Embryonic facial prominence (tissue), 1 donor: ENCODE measurements at regions not wholly inside any gene's neighbourhood (a gene's known extent, or its start where the extent isn't known, plus 50 kb on each side); places are given as distances from the start of the nearest gene placed in this dataset.

Experiments
- DNase-seq: peaks from one replicate; pipeline ENCODE4 v3.0.0-alpha.2; 2016; ENCODE audit errors: extremely low spot score

DNA sequence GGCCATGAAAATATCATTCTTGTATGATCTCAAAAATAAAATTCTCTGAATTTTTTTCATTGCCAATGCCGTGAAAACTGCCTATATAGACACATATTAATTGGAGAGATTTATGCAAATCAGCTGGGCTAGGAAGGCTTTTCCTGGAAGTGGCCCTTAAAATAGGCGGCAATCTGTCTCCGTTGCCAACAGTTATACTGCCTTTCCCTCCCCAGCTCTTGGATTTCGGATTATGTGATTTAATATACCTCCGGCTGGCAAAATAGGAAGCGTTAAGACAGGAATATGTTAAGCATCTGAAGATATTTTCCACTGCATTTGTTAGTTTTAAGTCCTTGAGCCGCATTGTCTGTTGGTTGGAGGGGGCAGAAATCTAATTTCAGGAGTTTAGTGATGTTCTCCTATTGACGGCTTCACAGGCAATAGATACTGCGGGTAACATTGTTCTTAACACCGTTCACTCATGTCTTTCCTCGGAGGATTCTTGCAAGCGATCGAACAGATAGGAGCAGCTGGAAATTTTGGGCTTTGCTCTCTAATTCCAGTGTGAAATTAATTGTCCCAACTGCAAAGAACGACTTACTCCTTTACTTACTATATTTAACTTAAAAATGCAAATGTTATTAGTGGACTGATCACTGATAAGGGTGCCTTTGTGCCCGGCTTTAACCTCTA is 113.3 kb downstream of the LINC00237 start:
- no peak for DNase-seq

DNA sequence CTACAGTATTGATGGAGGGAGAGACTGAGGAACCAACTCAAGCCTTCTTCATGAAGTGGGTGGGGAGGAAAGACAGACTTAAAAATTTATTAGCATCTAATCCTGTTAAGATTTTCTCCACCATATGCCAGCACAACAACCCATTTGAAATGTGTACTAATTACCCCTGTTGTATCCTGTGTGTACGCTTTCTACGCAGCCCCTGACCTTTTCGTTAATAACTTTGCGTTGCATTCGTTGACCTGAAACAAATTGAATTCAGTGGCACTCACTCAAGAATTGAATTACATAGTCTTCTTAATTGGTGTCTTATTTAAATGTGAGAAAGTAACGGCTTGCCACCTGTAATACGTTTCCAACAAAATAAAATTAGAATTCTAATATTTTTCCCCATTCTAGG is 113.9 kb downstream of the LINC00237 start:
- DNase-seq: no peak

DNA sequence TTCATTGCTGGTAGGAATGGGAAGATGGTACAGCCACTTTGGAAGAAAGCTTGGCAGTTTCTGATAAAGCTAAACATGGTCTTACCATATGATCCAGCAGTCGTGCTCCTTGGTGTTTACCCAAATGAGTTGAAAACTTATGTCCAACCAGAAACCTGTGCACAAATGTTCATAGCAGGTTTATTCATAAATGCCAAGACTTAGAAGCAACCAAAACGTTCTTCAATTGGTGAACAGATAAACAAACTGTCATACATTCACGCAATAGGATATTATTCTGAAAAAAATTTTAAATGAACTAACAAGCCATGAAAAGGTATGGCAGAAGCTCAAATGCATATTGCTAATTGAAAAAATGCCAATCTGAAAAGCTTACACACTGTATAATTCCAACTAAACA is 117.1 kb downstream of the LINC00237 start:
- no peak for DNase-seq

DNA sequence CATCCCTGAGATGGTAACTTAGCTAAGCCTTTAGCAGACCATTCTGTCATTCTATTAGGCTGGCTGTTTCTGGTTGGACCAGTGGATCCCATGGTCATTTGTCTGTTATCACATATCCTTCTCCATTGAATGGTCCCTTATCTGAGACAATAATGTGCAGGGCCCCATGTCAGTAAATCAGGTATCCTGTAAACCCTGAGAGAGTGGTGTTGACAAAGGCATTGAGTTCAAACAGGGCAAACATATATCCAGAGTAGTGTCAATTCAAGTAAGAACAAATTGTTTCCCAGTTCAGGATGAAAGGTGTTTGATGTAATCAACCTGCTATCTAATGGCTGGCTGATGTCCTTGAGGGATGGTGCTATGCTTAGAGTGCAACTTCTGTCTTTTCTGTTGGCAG is 126.2 kb downstream of the LINC00237 start:
- DNase-seq: no peak

DNA sequence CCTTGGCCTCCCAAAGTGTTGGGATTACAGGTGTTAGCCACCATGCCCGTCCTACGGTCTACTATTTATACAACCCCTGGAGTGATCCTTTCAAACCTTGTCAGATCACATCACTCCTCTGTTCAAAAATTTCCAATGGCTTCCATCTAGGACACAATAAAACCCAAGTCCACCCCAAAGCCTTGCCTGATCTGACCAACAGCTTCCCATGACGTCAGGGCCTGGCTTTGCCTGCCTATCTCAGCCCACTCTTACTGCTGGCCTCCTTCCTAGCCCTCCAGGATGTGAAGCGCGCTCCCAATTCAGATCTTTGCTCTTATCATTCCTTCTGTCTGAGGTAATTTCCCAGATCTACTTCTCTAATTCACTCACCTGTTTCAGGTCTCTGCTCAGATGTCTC is 128.4 kb downstream of the LINC00237 start:
- no peak for DNase-seq

DNA sequence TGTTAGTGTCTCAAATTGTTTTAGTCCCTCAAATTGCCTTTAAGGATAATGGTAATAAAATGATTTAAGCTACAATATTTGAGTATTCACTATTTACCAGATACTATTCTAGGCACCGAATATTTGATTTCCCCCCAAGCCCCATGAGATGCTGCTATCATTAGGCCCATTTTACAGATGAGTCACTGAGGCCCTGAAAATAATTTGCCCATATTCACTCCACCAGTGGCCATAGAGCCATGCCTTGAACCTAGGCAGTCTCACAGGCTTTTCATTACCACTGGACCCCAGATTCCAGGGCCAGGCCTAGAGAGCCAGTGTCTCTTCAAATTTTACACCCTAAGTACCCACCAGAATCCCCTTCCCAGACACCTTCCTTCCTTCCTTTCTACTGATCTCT is 133.7 kb downstream of the LINC00237 start:
- no peak for DNase-seq

DNA sequence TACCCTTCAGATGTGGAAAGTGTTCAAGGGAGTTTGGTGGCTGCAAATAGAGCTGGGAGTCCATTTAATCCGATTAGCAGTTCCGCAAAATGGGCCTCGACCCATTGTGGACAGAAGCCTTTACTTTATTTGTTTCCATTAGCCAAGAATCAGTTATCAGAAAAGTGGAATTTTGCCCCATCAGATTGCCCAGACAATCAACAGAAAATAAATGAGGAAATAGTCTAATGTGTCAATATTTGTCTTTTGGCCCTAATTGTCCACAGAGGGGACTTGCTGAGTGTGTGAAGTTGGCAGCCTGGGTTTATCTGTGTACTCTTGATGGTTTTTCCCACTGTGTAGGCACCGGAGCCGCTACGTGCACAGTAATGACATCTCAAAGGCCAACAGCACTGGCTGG is 134.3 kb downstream of the LINC00237 start:
- DNase-seq: no peak

DNA sequence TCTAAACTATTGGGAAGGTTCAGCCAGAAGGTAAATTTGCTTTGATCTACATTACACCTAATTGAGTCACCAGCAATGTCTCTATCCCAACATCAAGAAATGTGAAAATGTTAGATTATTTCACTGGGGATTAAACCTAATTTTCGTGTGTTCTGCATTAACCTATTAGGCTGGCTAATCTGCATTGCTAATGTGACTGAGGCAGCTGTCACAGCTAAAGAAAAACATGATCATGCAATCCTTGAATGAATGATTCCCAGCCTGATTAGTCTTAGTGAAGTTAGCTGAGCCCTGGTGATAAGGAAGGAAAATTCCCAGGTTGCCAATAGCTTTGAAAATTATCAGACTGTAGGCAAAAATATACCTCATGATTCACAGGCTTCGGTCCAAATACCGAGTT is 135.3 kb downstream of the LINC00237 start:
- no peak for DNase-seq

DNA sequence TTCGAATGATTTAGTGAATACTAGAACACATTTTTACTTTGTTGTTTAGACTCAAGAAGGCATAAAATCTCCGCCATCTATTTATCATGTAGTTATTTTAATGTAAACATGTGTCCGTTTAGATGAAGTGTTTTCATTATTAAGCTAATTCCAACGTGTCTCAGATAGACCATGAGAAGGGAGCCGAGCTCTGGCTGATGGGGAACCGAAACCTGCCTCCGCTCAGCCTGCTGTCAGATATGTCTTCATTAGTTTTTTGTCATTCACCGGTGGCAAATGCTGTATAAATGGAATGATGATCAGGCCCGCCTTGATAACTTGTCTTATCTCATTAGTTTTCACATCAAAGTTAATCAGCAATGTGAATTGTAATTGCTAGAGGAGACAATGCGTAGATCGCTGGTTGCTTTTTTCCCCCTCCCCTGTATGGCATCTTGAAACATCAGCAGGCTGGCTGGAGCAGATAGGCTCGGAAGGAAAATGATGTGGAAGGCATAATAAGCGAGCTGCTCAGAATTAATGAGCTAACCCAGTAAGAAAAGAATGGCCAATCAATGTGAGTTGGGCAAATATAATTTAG is 136.4 kb downstream of the LINC00237 start:
- no peak for DNase-seq

DNA sequence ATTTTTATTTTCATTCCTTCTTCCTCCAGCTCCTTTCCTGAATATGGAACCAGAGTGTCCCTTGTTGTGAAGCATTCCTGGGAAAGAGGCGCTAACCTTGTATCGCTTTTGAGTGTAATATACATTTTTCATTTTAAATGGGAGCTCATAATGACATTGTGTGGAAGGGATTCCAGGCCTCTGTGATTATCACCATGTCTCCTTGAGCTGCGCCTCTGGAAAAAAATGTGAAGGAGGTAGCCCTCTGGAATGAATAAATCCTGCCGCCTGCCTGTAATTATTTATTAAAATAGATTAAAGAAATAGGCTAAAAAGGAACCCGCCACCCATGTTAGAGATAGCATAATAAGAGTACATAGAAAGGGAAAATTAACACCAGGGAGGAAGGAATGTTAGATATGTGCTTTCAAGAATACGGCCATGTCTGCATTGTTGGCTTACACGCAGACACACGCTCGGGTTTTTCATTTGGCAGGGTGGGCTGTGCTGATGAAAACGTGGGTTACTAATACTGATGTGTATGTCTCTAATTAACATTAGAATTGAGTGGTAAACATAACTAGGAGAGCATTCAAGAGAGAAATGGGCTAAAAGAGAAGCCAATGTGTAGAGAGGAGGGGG is 138.5 kb downstream of the LINC00237 start:
- no peak for DNase-seq

DNA sequence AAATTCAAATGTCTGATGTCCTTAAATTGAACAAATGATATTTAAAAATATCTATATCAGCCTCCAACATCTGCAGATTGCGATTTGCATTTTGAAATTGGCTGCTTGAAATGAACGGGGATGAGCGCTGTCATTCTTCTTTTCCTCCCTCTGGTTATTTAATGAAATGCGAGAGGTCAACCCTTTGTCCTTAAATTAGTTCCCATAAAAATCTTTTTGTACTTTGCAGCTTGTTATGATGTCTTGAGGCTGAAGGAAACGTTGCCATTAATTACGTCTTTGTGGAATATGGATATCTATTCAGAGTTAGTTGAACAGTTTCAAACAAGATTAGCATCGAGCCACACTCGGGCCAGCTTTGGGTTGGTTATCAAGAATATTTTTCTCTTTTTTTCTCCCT is 140.0 kb downstream of the LINC00237 start:
- DNase-seq: no peak

DNA sequence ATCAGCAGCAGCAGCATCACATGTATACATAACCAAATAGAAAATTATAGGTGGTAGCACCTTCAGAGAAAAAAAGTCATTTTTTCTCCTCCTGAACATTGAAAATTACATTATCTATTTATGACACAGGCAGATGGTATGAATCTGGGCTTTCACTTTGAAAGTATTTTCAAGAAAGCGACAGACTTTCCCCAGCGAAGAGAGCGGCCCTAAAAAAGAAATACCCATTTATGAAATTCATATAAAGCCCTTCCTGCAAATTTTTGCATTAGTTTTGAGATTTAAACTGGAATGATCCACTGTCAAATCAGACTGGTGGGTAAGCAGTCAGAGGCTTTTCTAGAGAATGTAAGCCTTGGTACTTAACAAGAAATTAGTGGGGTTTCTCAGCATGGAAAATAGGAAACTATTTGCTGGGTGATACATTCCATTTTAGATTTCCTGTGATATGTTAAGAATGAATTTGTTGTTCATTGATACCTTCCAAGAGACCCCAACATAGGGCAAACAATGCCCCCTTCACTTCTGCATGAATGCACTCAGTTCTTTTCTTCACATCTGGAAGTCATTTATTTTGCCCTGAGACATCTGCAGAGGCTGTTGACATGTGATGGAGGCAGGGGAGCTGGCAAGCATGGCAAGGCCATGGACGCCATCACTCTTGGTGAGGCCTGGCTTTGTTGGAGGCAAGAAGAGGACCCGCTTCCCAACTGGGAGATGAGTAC is 147.0 kb downstream of the LINC00237 start:
- DNase-seq: no peak

DNA sequence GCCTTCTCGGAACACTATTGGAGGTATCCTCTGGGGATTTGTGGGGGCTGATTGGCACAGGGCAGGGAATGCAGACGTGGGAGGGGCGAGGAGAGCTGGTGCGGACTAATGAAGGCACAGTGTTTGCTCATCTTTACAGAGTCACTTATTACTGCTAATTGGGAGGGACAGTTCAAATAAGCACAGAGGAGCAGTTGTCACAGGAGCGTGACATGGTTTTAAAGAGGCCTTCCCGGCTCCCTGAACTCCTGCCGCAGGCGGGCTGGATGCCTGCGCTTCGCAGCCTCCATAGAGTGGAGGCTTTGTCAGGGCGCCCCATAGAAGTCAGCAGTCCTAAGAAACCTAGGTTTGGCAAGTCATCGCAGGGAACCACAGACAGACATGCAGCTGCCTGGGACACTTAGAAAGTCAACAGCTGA is 149.6 kb downstream of the LINC00237 start:
- DNase-seq: no peak

DNA sequence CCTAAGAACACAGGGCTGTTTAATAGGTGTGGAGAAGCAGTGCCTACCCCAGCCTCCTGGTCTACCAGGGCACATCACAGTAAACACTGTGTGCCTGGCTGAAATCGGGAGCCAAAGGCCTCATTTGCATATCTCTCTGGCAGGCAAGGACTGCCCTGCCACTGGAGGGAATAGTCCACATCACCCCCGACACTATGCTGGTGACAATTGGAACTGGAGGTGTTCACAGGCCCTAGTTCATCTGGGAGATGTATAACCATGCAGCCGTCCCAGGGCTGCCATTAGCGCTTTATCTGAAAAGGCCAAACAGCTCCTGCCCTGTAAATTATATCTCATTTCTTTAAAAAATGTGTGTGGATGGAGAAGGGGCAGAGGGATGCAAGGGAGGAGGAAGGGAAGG is 150.3 kb downstream of the LINC00237 start:
- no peak for DNase-seq

DNA sequence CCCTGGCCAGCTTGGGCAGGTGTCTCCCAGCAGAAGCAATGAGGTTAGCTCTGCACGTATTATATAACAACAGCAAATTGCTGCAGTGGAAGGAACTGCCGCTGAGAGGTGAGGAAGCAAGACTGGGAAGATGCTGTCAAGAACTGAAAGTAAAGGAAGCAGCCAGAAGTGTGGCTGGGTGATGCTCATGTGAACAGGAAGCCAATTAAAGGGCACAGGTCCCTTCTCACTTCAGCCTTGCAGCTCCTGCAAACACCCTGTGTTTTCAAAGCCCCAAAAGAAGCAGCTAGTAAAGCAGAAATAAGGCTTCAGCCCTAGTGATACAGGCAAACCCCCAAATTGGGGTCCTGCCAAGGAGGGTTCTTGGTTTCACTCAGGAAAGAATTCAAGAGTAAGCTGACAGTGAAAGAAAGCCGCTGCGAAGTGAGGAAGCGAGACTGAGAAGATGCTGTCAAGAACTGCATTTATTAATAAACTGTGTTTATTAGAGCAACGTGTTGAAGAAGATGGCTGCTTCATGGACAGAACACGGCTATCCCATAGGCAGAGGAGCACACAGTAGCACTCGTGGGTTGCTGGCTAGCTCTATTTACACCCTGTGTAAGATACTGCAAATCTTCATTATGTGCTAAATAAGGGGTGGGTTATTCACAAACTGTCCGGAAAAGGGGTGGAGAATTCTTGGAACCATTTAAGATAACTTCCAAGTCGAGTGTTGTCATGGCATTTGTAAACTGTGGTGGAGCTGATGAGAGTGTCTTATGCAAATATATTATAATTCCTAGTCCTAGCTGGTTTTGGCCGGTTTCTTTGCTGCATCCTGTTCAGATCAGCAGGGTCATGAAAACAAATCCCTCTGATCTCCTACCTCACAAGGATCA is 152.2 kb downstream of the LINC00237 start:
- no peak for DNase-seq

DNA sequence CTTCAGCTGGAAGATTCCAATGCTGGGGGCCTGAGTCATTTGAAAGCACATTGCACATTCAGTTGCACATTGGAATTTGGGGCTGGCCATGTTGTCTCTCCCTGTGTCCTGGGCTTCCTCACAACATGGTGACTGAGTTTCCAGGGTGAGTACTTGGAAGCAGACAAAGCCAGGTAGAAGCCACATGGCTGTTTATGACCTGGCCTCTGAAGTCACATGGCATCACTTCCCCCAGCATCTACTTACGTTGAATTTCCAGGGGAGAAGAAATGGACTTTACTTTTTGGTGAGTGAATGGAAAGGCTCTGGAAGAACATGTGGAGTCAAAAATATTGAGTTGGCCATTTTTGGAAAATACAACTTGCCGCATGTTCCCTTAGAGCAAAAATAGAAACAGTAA is 155.5 kb downstream of the LINC00237 start:
- no peak for DNase-seq

DNA sequence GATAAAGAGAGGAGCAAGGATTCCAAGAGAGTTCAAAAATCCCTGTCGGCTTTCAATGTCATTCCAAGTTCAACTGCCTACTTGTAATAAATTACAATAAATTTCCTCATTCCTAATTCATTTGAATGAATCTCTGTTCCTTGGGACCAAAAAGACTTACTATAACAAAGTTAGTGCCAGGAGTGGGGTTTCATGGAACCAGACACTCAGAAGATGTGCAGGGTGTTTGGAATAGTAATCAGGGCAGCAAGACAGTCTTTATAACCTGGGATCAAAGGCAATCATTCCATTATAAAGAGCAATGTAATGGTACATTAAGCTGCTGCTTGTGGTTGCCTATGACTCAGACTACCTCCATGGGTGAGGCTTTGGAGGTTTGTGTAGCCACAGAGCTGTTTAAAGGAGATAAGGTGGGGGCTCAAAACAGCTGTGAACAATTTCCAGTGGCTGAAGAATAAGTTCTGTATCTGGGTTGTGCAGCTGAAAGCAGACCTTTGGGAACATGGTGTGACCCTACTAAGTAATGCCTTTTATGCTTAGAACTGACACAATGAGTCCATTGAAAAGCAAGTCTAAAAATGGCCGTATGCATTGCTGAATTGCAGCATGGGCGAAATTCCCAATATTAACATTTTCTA is 159.9 kb downstream of the LINC00237 start:
- DNase-seq: no peak

DNA sequence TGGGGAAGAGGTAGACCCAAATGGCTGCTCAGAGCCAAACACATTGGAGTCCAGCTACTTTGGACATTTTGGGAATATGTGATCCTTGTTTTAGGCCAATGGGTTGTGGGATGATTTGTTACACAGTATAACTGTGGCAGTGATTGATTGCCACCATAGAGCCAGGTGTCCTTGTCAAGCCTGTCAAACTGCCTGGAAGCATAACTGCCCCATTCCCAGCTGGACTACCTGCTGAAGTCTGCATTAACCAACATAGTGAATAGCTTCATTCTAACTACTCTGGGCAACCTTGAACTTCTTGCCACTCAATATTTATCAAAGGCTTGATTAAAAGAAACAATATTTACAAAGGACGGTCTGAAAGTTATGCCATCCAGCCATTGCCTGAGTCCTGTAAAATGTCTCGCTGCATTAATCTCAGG is 164.7 kb downstream of the LINC00237 start:
- no peak for DNase-seq

DNA sequence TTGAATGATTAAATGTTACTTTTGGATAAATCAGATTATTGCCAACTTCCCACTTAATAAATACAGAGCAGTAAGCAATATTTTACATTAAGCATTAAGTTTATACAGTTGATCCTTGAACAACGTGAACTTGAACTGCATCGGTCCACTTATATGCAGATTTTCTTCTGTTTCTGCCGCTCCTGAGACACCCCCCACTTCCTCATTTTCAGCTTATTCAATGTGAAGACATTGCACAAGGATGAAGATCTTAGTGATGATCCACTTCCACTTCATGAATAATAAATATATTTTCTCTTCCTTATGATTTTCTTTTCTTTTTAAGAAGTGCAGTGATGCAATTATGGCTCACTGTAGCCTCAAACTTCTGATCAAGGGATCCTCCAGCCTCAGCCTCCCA is 167.2 kb downstream of the LINC00237 start:
- DNase-seq: no peak

DNA sequence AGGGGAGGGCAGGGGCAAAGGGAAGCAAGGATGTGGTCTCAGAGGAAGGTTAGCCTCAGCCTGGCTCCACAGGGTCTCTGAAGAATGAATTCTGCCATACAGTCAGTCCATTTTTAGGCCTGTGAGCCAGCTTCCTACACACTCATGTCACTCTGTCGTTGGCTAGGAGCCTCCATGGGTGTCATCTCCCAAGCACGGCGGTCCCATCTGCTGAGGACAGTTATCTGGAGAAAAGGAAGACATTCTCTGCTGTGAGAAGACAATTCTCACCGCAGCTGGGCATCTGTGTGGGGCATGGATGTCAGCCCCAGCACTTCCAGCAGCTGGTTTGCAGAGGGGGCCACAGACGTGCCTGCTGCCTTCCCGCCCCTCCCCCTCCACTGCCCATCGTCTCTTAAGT is 167.6 kb downstream of the LINC00237 start:
- no peak for DNase-seq

DNA sequence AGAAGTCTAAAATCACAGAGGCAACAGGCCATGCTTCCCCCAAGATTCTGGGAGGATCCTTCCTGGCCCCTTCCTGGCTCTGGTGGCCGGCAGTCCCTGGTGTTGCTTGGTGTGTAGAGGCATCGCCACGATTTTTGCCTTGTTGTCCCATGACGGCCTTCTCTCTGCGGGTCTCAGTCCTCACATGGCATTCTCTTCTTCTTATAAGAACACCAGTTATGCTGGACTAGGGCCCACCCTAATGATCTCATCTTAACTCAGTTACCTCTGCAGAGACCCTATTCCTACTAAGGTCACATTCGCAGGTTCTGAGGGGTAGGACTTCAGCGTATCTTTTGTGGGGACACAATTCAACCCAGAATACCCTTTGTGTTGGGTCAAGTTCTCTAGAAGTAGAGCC is 168.0 kb downstream of the LINC00237 start:
- DNase-seq: no peak
